ENCODE measurements at regions not wholly inside any gene's neighbourhood (a gene's known extent, or its start where the extent isn't known, plus 50 kb on each side); places are given as distances from the start of the nearest gene placed in this dataset.
"Not testable (repeated sequence)": the region's sequence is repeated elsewhere in the genome, so short reads cannot be mapped to it uniquely, and the experiment has no call there.

- H3K4me3 ChIP-seq (ENCODE audit: low read depth, low read length), result no peak overlapping the region
- no peak for TF ChIP-seq CTCF (IDR thresholded peaks at IDR 0.05; ENCODE audit: borderline replicate concordance, insufficient read depth, low read depth, low read length)
Observed at GRCh38 chr3:125683067-125683829, 88.0 kb upstream of the OSBPL11 start.

GRCh38 chr3:125684199-125684598 lies 88.9 kb upstream of the OSBPL11 start:
- H3K4me3 ChIP-seq (ENCODE audit: low read depth, low read length), result no peak overlapping the region
- TF ChIP-seq CTCF (IDR thresholded peaks at IDR 0.05; ENCODE audit: borderline replicate concordance, insufficient read depth, low read depth, low read length), result no peak

- H3K4me3 ChIP-seq (ENCODE audit: low read depth, low read length), result not testable (repeated sequence)
Observed at GRCh38 chr3:125685741-125686140, 90.4 kb upstream of the OSBPL11 start.

GRCh38 chr3:125692361-125692760 lies 97.1 kb upstream of the OSBPL11 start:
- no peak for TF ChIP-seq CTCF (IDR thresholded peaks at IDR 0.05; ENCODE audit: borderline replicate concordance, insufficient read depth, low read depth, low read length)
- H3K4me3 ChIP-seq (ENCODE audit: low read depth, low read length), result no peak overlapping the region

GRCh38 chr3:125693887-125694286 lies 98.6 kb upstream of the OSBPL11 start:
- no peak overlapping the region for H3K4me3 ChIP-seq (ENCODE audit: low read depth, low read length)
- TF ChIP-seq CTCF (IDR thresholded peaks at IDR 0.05; ENCODE audit: borderline replicate concordance, insufficient read depth, low read depth, low read length), result no peak

- TF ChIP-seq CTCF (IDR thresholded peaks at IDR 0.05; ENCODE audit: borderline replicate concordance, insufficient read depth, low read depth, low read length), result no peak
- no peak overlapping the region for H3K4me3 ChIP-seq (ENCODE audit: low read depth, low read length)
Observed at GRCh38 chr3:125694761-125695294, 99.5 kb upstream of the OSBPL11 start.

- no peak overlapping the region for H3K4me3 ChIP-seq (ENCODE audit: low read depth, low read length)
- TF ChIP-seq CTCF (IDR thresholded peaks at IDR 0.05; ENCODE audit: borderline replicate concordance, insufficient read depth, low read depth, low read length), result no peak
Observed at GRCh38 chr3:125695688-125696087, 100.4 kb upstream of the OSBPL11 start.

GRCh38 chr3:125697126-125697525 lies 101.8 kb upstream of the OSBPL11 start:
- not testable (repeated sequence) for H3K4me3 ChIP-seq (ENCODE audit: low read depth, low read length)

Data from GM12875 (cell line).